Caco-2 (cell line): ENCODE measurements at regions not wholly inside any gene's neighbourhood (a gene's known extent, or its start where the extent isn't known, plus 50 kb on each side); places are given as distances from the start of the nearest gene placed in this dataset.
"Not testable (repeated sequence)": the region's sequence is repeated elsewhere in the genome, so short reads cannot be mapped to it uniquely, and the experiment has no call there.

Source experiments
- BruUV-seq: library from RNA; stranded (reverse); fragments of 400-500 nt; replicated peaks from 2 replicates; lab custom pipeline; 2021; lab: Mats Ljungman, UMichigan
- CTCF ChIA-PET: fragments of 300-600 bp; sonication (Branson Sonifier 250); formaldehyde crosslinking; loops from one replicate; lab custom pipeline; 2022; ENCODE audit warnings: antibody characterized with exemption; lab: Charles Lee
- POLR2A ChIA-PET: fragments of 300-600 bp; sonication (Branson Sonifier 250); formaldehyde crosslinking; loops from one replicate; lab custom pipeline; 2022; ENCODE audit warnings: antibody characterized with exemption; lab: Charles Lee
- DNase-seq, 2 experiments: peaks; one replicate each; pipeline versions ENCODE4 v3.0.0 to v3.0.0-alpha.2; 2020 to 2022
- H3K27me3 ChIP-seq: replicated peaks from 2 replicates; pipeline ENCODE4 v1.6.0; 2011; ENCODE audit warnings: low read length; ENCODE audit not compliant: control insufficient read depth, insufficient read depth
- H3K36me3 ChIP-seq: 2 replicates; pipeline ENCODE4 v1.5.1; 2011; ENCODE audit warnings: low read length; ENCODE audit not compliant: control insufficient read depth, insufficient read depth
- H3K4me1 ChIP-seq: fragments of 250-450 bp; sonication (Bioruptor Pico); 2 replicates; pipeline ENCODE4 v1.5.1; 2020; ENCODE audit warnings: mild to moderate bottlenecking
- H3K4me3 ChIP-seq: 2 replicates; pipeline ENCODE4 v1.5.1; 2011; ENCODE audit warnings: low read depth, mild to moderate bottlenecking, control low read depth, low read length
- H3K9me3 ChIP-seq: fragments of 250-450 bp; sonication (Bioruptor Pico); 2 replicates; pipeline ENCODE4 v1.5.1; 2020; ENCODE audit warnings: mild to moderate bottlenecking, moderate library complexity
- H3K27ac Mint-ChIP-seq: one replicate; pipeline ENCODE4 v1.8.0; 2022; ENCODE audit warnings: mixed read lengths; ENCODE audit not compliant: unreplicated experiment
- H3K27me3 Mint-ChIP-seq: one replicate; pipeline ENCODE4 v1.8.0; 2022; ENCODE audit warnings: mixed read lengths; ENCODE audit not compliant: insufficient read depth, unreplicated experiment
- H3K36me3 Mint-ChIP-seq: one replicate; pipeline ENCODE4 v1.8.0; 2022; ENCODE audit warnings: mild to moderate bottlenecking, mixed read lengths; ENCODE audit not compliant: insufficient read depth, unreplicated experiment
- H3K4me1 Mint-ChIP-seq: one replicate; pipeline ENCODE4 v1.8.0; 2022; ENCODE audit warnings: low read depth, mixed read lengths; ENCODE audit not compliant: unreplicated experiment
- H3K4me3 Mint-ChIP-seq: one replicate; pipeline ENCODE4 v1.8.0; 2022; ENCODE audit warnings: mild to moderate bottlenecking, moderate library complexity, mixed read lengths; ENCODE audit not compliant: unreplicated experiment
- H3K9me3 Mint-ChIP-seq: one replicate; pipeline ENCODE4 v1.8.0; 2022; ENCODE audit warnings: mixed read lengths; ENCODE audit not compliant: unreplicated experiment
- CTCF ChIP-seq, 2 experiments: fragments of 200-600 bp in 1 of 2; IDR thresholded peaks; 1 replicate in 1 of 2; 2 replicates in 1 of 2; pipeline versions ENCODE4 v1.5.1 to v1.8.0; 2011 to 2022; ENCODE audit warnings: antibody characterized with exemption in 1 of 2, control low read depth in 1 of 2, inconsistent platforms in 1 of 2, low read depth in 1 of 2, low read length in 1 of 2, mild to moderate bottlenecking in 1 of 2, moderate library complexity in 1 of 2; ENCODE audit not compliant: insufficient read depth in 1 of 2, severe bottlenecking in 1 of 2, unreplicated experiment in 1 of 2
- intact Hi-C: fragments of 100-400 bp; cut with micrococcal nuclease; formaldehyde crosslinking; loops from one replicate; pipeline ENCODE4 v1.10.0; 2022; ENCODE audit not compliant: unreplicated experiment

GRCh38 chr12:124160097-124160756 is 134.7 kb upstream of the RFLNA start:
- Mint-ChIP-seq H3K4me1 (peaks cover 29% of the 10 kb centered on the region), H3K27me3 (no peaks in the 10 kb centered on the region), H3K9me3 (peaks cover 21% of the 10 kb centered on the region), H3K4me3 (no peak overlapping the region), H3K36me3 (no peaks in the 10 kb centered on the region), H3K27ac (peak overlapping the region; percentile 40)
- H3K27me3 ChIP-seq: no peaks in the 10 kb centered on the region
- H3K4me1 ChIP-seq: peaks cover 20% of the 10 kb centered on the region
- H3K36me3 ChIP-seq: no peaks in the 10 kb centered on the region
- no peak overlapping the region for H3K4me3 ChIP-seq
- CTCF ChIA-PET: interaction anchor here (1.1 kb wide), 1 partner anchor 12 kb away, joined by 3 read pairs; no protein-coding TSS in a partner anchor
- H3K9me3 ChIP-seq: 0 out of 2 replicates have a peak, but pooled peaks cover 1% of the 10 kb centered on the region
- no peak for TF ChIP-seq CTCF (IDR thresholded peaks at IDR 0.05; ENCODE audit: insufficient read depth in 1 of 2, low read depth in 1 of 2, low read length in 1 of 2, severe bottlenecking in 1 of 2, unreplicated experiment in 1 of 2)
- no peak for DNase-seq
- intact Hi-C loops: no loop called here
- no TSS peak for BruUV-seq
- POLR2A ChIA-PET: no interaction called here

GRCh38 chr12:124161402-124161801 is 133.5 kb upstream of the RFLNA start:
- BruUV-seq, POLR2A ChIA-PET: not testable (repeated sequence)

GRCh38 chr12:124162151-124163110 is 132.5 kb upstream of the RFLNA start:
- H3K4me3 ChIP-seq: no peak overlapping the region
- DNase-seq: no peak
- H3K36me3 ChIP-seq: no peaks in the 10 kb centered on the region
- no peak overlapping the region for H3K27ac Mint-ChIP-seq
- H3K27me3 ChIP-seq: no peaks in the 10 kb centered on the region
- peaks cover 20% of the 10 kb centered on the region for H3K4me1 ChIP-seq
- CTCF ChIA-PET: no interaction called here
- H3K9me3 ChIP-seq: peaks cover 7% of the 10 kb centered on the region; the same call in 1 of the 2 replicates
- no TSS peak for BruUV-seq
- H3K4me1 Mint-ChIP-seq: peaks cover 23% of the 10 kb centered on the region
- no peaks in the 10 kb centered on the region for H3K36me3 Mint-ChIP-seq
- intact Hi-C loops: no loop called here
- peaks cover 25% of the 10 kb centered on the region for H3K9me3 Mint-ChIP-seq
- no peak overlapping the region for H3K4me3 Mint-ChIP-seq
- no peaks in the 10 kb centered on the region for H3K27me3 Mint-ChIP-seq
- TF ChIP-seq CTCF (IDR thresholded peaks at IDR 0.05; ENCODE audit: insufficient read depth in 1 of 2, low read depth in 1 of 2, low read length in 1 of 2, severe bottlenecking in 1 of 2, unreplicated experiment in 1 of 2): no peak
- POLR2A ChIA-PET: no interaction called here

More at GRCh38 chr12:124161402-124161801, 133.5 kb upstream of the RFLNA start:
- H3K36me3 ChIP-seq, DNase-seq, H3K4me3 ChIP-seq, H3K36me3 Mint-ChIP-seq, H3K9me3 ChIP-seq, H3K27me3 Mint-ChIP-seq, intact Hi-C loops, H3K4me3 Mint-ChIP-seq, H3K27ac Mint-ChIP-seq, CTCF ChIA-PET, H3K27me3 ChIP-seq: not testable (repeated sequence)
- H3K4me1 ChIP-seq: peaks cover 20% of the 10 kb centered on the region
- peaks cover 25% of the 10 kb centered on the region for H3K9me3 Mint-ChIP-seq
- peaks cover 29% of the 10 kb centered on the region for H3K4me1 Mint-ChIP-seq
